H9 (cell line): ENCODE measurements at regions not wholly inside any gene's neighbourhood (a gene's known extent, or its start where the extent isn't known, plus 50 kb on each side); places are given as distances from the start of the nearest gene placed in this dataset.
"Not testable (repeated sequence)": the region's sequence is repeated elsewhere in the genome, so short reads cannot be mapped to it uniquely, and the experiment has no call there.

Experiments
- DNase-seq: peaks from one replicate; pipeline ENCODE4 v3.0.0-alpha.2; 2017
- H2AFZ ChIP-seq: one replicate; pipeline ENCODE4 v1.6.1; 2013; ENCODE audit warnings: mild to moderate bottlenecking, low read length, control low read depth, moderate library complexity
- H2AK5ac ChIP-seq: 2 replicates; pipeline ENCODE4 v1.6.1; 2013; ENCODE audit warnings: low read length, control low read depth, mixed read lengths; ENCODE audit not compliant: insufficient read length
- H2BK120ac ChIP-seq: one replicate; pipeline ENCODE4 v1.6.1; 2013; ENCODE audit warnings: low read depth, mild to moderate bottlenecking, low read length, control low read depth, inconsistent platforms; ENCODE audit not compliant: poor library complexity, severe bottlenecking
- H2BK12ac ChIP-seq: 2 replicates; pipeline ENCODE4 v1.6.1; 2013; ENCODE audit warnings: low read length, control low read depth, mixed read lengths, low read depth; ENCODE audit not compliant: insufficient read length
- H2BK15ac ChIP-seq: 2 replicates; pipeline ENCODE4 v1.6.1; 2013; ENCODE audit warnings: low read depth, low read length, control low read depth
- H2BK20ac ChIP-seq: one replicate; pipeline ENCODE4 v1.6.1; 2013; ENCODE audit warnings: low read depth, mild to moderate bottlenecking, low read length, control low read depth, inconsistent platforms; ENCODE audit not compliant: poor library complexity, severe bottlenecking
- H2BK5ac ChIP-seq: 2 replicates; pipeline ENCODE4 v1.6.1; 2013; ENCODE audit warnings: low read length, control low read depth, mixed read lengths; ENCODE audit not compliant: insufficient read length
- H3K14ac ChIP-seq: 2 replicates; pipeline ENCODE4 v1.6.1; 2013; ENCODE audit warnings: low read length, control low read depth; ENCODE audit not compliant: insufficient read depth
- H3K18ac ChIP-seq: 2 replicates; pipeline ENCODE4 v1.6.1; 2013; ENCODE audit warnings: low read depth, mild to moderate bottlenecking, mixed read lengths, low read length, control low read depth; ENCODE audit not compliant: insufficient read length
- H3K23ac ChIP-seq: 2 replicates; pipeline ENCODE4 v1.6.1; 2013; ENCODE audit warnings: low read length, control low read depth, mixed read lengths, low read depth; ENCODE audit not compliant: insufficient read length
- H3K23me2 ChIP-seq: 2 replicates; pipeline ENCODE4 v1.6.1; 2013; ENCODE audit warnings: low read depth, mild to moderate bottlenecking, mixed read lengths, low read length, control low read depth; ENCODE audit not compliant: insufficient read length, poor library complexity, severe bottlenecking
- H3K27ac ChIP-seq: 2 replicates; pipeline ENCODE4 v1.5.1; 2013; ENCODE audit warnings: low read length, control low read depth, mixed read lengths, low read depth; ENCODE audit not compliant: insufficient read length
- H3K27me3 ChIP-seq: 2 replicates; pipeline ENCODE4 v1.6.1; 2013; ENCODE audit warnings: low read length, control low read depth, inconsistent platforms; ENCODE audit not compliant: insufficient read depth
- H3K4ac ChIP-seq: 2 replicates; pipeline ENCODE4 v1.6.1; 2013; ENCODE audit warnings: low read depth, mild to moderate bottlenecking, control low read depth, inconsistent platforms, low read length, moderate library complexity
- H3K4me1 ChIP-seq: 2 replicates; pipeline ENCODE4 v1.6.1; 2013; ENCODE audit warnings: low read length, control low read depth, inconsistent platforms; ENCODE audit not compliant: insufficient read depth
- H3K4me2 ChIP-seq: 2 replicates; pipeline ENCODE4 v1.6.1; 2013; ENCODE audit warnings: low read length, control low read depth, mixed read lengths; ENCODE audit not compliant: insufficient read length, insufficient read depth
- H3K56ac ChIP-seq: 2 replicates; pipeline ENCODE4 v1.6.1; 2013; ENCODE audit warnings: low read depth, mild to moderate bottlenecking, mixed read lengths, low read length, control low read depth; ENCODE audit not compliant: insufficient read length
- H3K79me1 ChIP-seq: 2 replicates; pipeline ENCODE4 v1.6.1; 2013; ENCODE audit warnings: low read depth, mild to moderate bottlenecking, moderate library complexity, low read length, control low read depth, inconsistent platforms; ENCODE audit not compliant: insufficient read depth, poor library complexity, severe bottlenecking
- H3K79me2 ChIP-seq: 2 replicates; pipeline ENCODE4 v1.6.1; 2013; ENCODE audit warnings: low read length, control low read depth, inconsistent platforms; ENCODE audit not compliant: insufficient read depth
- H3K9ac ChIP-seq: 2 replicates; pipeline ENCODE4 v1.6.1; 2013; ENCODE audit warnings: low read length, control low read depth, mixed read lengths; ENCODE audit not compliant: insufficient read length; ENCODE audit errors: extremely low read depth
- H3K9me3 ChIP-seq: one replicate; pipeline ENCODE4 v1.6.1; 2013; ENCODE audit warnings: low read depth, low read length, inconsistent platforms; ENCODE audit not compliant: control insufficient read depth
- H3T11ph ChIP-seq: one replicate; pipeline ENCODE4 v1.6.1; 2013; ENCODE audit warnings: mild to moderate bottlenecking, low read length, control low read depth, inconsistent platforms
- H4K20me1 ChIP-seq: one replicate; pipeline ENCODE4 v1.6.1; 2013; ENCODE audit not compliant: control insufficient read depth, insufficient read length, insufficient read depth
- H4K5ac ChIP-seq: 2 replicates; pipeline ENCODE4 v1.6.1; 2013; ENCODE audit warnings: low read depth, mild to moderate bottlenecking, mixed read lengths, low read length, control low read depth; ENCODE audit not compliant: insufficient read length
- H4K8ac ChIP-seq: replicated peaks from 2 replicates; pipeline ENCODE4 v1.6.1; 2013; ENCODE audit warnings: low read length, control low read depth, mixed read lengths, low read depth; ENCODE audit not compliant: insufficient read length
- H4K91ac ChIP-seq: 2 replicates; pipeline ENCODE4 v1.6.1; 2013; ENCODE audit warnings: low read depth, mild to moderate bottlenecking, moderate library complexity, mixed read lengths, low read length, control low read depth; ENCODE audit not compliant: insufficient read length
- H3K27ac Mint-ChIP-seq, 3 experiments: 2 replicates in 2 of 3; 3 replicates in 1 of 3; pipeline ENCODE4 v1.8.0; 2020 to 2021; ENCODE audit warnings: mixed read lengths in 3 of 3, mild to moderate bottlenecking in 1 of 3, moderate library complexity in 1 of 3
- H3K27me3 Mint-ChIP-seq: 2 replicates; pipeline ENCODE4 v1.8.0; 2021; ENCODE audit warnings: low read depth, mild to moderate bottlenecking, moderate library complexity, mixed read lengths
- H3K36me3 Mint-ChIP-seq, 3 experiments: 2 replicates in 2 of 3; 3 replicates in 1 of 3; pipeline ENCODE4 v1.8.0; 2020 to 2021; ENCODE audit warnings: low read depth in 3 of 3, mixed read lengths in 3 of 3; ENCODE audit not compliant: insufficient read depth in 1 of 3
- H3K4me1 Mint-ChIP-seq, 2 experiments: 2 replicates each; pipeline ENCODE4 v1.8.0; 2020; ENCODE audit warnings: mixed read lengths in 2 of 2
- H3K4me3 Mint-ChIP-seq, 2 experiments: 2 replicates in 1 of 2; 3 replicates in 1 of 2; pipeline ENCODE4 v1.8.0; 2020 to 2021; ENCODE audit warnings: mild to moderate bottlenecking in 2 of 2, mixed read lengths in 2 of 2, moderate library complexity in 1 of 2
- H3K9me3 Mint-ChIP-seq, 2 experiments: 2 replicates in 1 of 2; 3 replicates in 1 of 2; pipeline ENCODE4 v1.8.0; 2020; ENCODE audit warnings: mild to moderate bottlenecking in 2 of 2, mixed read lengths in 2 of 2, moderate library complexity in 1 of 2
- CTCF ChIP-seq: fragments of 200-600 bp; sonication (generic); conservative IDR thresholded peaks from 3 replicates; pipeline ENCODE4 v1.8.0; 2021; ENCODE audit warnings: antibody characterized with exemption, mild to moderate bottlenecking
- WGBS: extraction: QIAGEN DNeasy Blood & Tissue Kit; methylation state at CpG from one replicate; pipeline ENCODE4 v1.1.7; 2013; ENCODE audit warnings: missing lambda C conversion rate, low lambda C conversion rate, mixed read lengths; ENCODE audit not compliant: insufficient read length; ENCODE audit errors: extremely low coverage; 5-methylcytosine and 5-hydroxymethylcytosine counted together

DNA sequence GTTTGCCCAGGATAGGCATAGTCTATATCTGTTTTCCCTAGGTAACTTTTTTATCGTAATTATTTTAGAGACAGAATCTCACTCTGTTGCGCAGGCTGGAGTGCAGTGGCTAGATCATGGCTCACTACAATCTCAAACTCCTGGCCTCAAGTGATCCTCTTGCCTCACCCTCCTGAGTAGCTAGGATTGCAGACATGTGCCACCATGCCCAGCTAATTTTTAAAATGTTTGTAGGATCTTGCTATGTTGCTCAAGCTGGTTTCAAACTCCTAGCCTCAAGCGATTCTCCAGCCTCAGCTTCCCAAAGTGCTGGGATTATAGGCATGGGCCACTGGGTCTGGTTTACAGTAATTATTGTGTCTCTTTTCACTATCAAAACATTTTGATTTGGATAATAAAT is 58.6 kb upstream of the SOX13 start:
- H2BK120ac ChIP-seq: no peak overlapping the region
- Mint-ChIP-seq H3K9me3 (peaks cover 0 to 2% of the 10 kb centered on the region in 2 experiments; a peak in 1 of 5 replicates), H3K27me3 (no peaks in the 10 kb centered on the region), H3K36me3 (peaks cover 0 to 3% (median 0%) of the 10 kb centered on the region in 3 experiments; a peak in 1 of 7 replicates), H3K27ac (no peak overlapping the region), H3K4me3 (no peak overlapping the region), H3K4me1 (peaks cover 26 to 33% of the 10 kb centered on the region in 2 experiments)
- H2BK5ac ChIP-seq: no peak overlapping the region
- no peaks in the 10 kb centered on the region for H4K20me1 ChIP-seq
- no peak overlapping the region for H3K18ac ChIP-seq
- no peak overlapping the region for H2AFZ ChIP-seq
- H3K9me3 ChIP-seq: no peaks in the 10 kb centered on the region
- H2BK15ac ChIP-seq: no peak overlapping the region
- no peak for TF ChIP-seq CTCF
- H3K27me3 ChIP-seq: no peaks in the 10 kb centered on the region; the same call in 1 of the 2 replicates
- no peak overlapping the region for H3K56ac ChIP-seq
- DNase-seq: no peak
- H3K4me2 ChIP-seq: no peak overlapping the region
- H2BK12ac ChIP-seq: no peak overlapping the region
- no peak overlapping the region for H3K4ac ChIP-seq
- H3K4me1 ChIP-seq: peaks cover 4% of the 10 kb centered on the region; the same call in 1 of the 2 replicates
- no peak overlapping the region for H3K14ac ChIP-seq
- H3K23ac ChIP-seq: no peak overlapping the region
- H3T11ph ChIP-seq: no peak overlapping the region
- no peak overlapping the region for H4K5ac ChIP-seq
- no peak overlapping the region for H3K27ac ChIP-seq
- no peaks in the 10 kb centered on the region for H3K79me1 ChIP-seq
- no peak overlapping the region for H4K91ac ChIP-seq
- H3K79me2 ChIP-seq: no peaks in the 10 kb centered on the region
- H2BK20ac ChIP-seq: no peak overlapping the region
- H2AK5ac ChIP-seq: no peak overlapping the region
- no CpG with 5 or more reads among the region's 3 CpGs for WGBS
- no peak overlapping the region for H4K8ac ChIP-seq
- H3K9ac ChIP-seq: no peak overlapping the region
- H3K23me2 ChIP-seq: no peaks in the 10 kb centered on the region

DNA sequence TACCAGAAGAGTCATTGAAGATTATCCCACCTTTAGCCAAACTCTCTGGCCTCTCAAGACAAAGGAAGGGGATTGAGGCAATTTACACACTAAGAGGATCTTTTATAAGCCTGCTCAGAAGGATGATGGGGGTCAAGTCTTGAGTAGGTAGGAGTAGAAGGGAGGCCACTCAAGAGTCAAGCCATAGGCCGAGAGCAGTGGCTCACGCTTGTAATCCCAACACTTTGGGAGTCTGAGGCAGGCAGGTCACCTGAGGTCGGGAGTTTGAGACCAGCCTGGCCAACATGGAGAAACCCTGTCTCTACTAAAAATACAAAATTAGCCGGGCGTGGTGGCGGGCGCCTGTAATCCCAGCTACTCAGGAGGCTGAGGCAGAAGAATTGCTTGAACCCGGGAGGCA is 58.0 kb upstream of the SOX13 start:
- H3K79me2 ChIP-seq, DNase-seq, H3K9ac ChIP-seq, H2AFZ ChIP-seq, H3K23ac ChIP-seq, H3K36me3 Mint-ChIP-seq, H2BK5ac ChIP-seq, H3T11ph ChIP-seq, H2BK12ac ChIP-seq, H3K27ac ChIP-seq, H4K8ac ChIP-seq, H2AK5ac ChIP-seq, H3K79me1 ChIP-seq, H2BK15ac ChIP-seq, H3K27me3 Mint-ChIP-seq, H3K9me3 Mint-ChIP-seq, H3K4ac ChIP-seq, H3K14ac ChIP-seq, H4K20me1 ChIP-seq, H3K27me3 ChIP-seq, H2BK20ac ChIP-seq, H3K23me2 ChIP-seq, H3K9me3 ChIP-seq, H3K56ac ChIP-seq, H4K91ac ChIP-seq, H3K4me2 ChIP-seq, H2BK120ac ChIP-seq, H3K18ac ChIP-seq, H3K4me1 ChIP-seq, H4K5ac ChIP-seq, H3K4me3 Mint-ChIP-seq: not testable (repeated sequence)
- H3K4me1 Mint-ChIP-seq: peaks cover 26 to 33% of the 10 kb centered on the region in 2 experiments
- WGBS: no CpG with 5 or more reads among the region's 8 CpGs
- H3K27ac Mint-ChIP-seq: peak overlapping the region in 1 of 3 experiments; percentile 52; a peak in 3 of 7 replicates
